ENCODE measurements at regions not wholly inside any gene's neighbourhood (a gene's known extent, or its start where the extent isn't known, plus 50 kb on each side); places are given as distances from the start of the nearest gene placed in this dataset.

- TF ChIP-seq CTCF (IDR thresholded peaks at IDR 0.05; ENCODE audit: insufficient read depth, low read length, poor library complexity, severe bottlenecking) = no peak
- Histone ChIP-seq H3K4me3 (ENCODE audit: low read depth, low read length) (no peak overlapping the region), H3K27me3 (ENCODE audit: control insufficient read depth, insufficient read depth, low read length) (no peaks in the 10 kb centered on the region), H3K36me3 (ENCODE audit: control insufficient read depth, insufficient read depth, low read length) (no peaks in the 10 kb centered on the region)
- DNase-seq (ENCODE audit: low read depth) = no peak
Measured at GRCh38 chr5:67966712-67967111, 248.8 kb upstream of the PIK3R1 start.

GRCh38 chr5:67964619-67965018 is 250.9 kb upstream of the PIK3R1 start:
- TF ChIP-seq CTCF (IDR thresholded peaks at IDR 0.05; ENCODE audit: insufficient read depth, low read length, poor library complexity, severe bottlenecking) = no peak
- no peak for DNase-seq (ENCODE audit: low read depth)
- H3K27me3 ChIP-seq (ENCODE audit: control insufficient read depth, insufficient read depth, low read length) = no peaks in the 10 kb centered on the region
- H3K36me3 ChIP-seq (ENCODE audit: control insufficient read depth, insufficient read depth, low read length) = no peaks in the 10 kb centered on the region
- no peak overlapping the region for H3K4me3 ChIP-seq (ENCODE audit: low read depth, low read length)

- H3K27me3 ChIP-seq (ENCODE audit: control insufficient read depth, insufficient read depth, low read length) = no peaks in the 10 kb centered on the region
- no peak overlapping the region for H3K4me3 ChIP-seq (ENCODE audit: low read depth, low read length)
- no peak for TF ChIP-seq CTCF (IDR thresholded peaks at IDR 0.05; ENCODE audit: insufficient read depth, low read length, poor library complexity, severe bottlenecking)
- no peak for DNase-seq (ENCODE audit: low read depth)
- no peaks in the 10 kb centered on the region for H3K36me3 ChIP-seq (ENCODE audit: control insufficient read depth, insufficient read depth, low read length)
Measured at GRCh38 chr5:67963789-67964519, 251.6 kb upstream of the PIK3R1 start.

GRCh38 chr5:67960939-67961338 is 254.6 kb upstream of the PIK3R1 start:
- Histone ChIP-seq H3K27me3 (ENCODE audit: control insufficient read depth, insufficient read depth, low read length) (no peaks in the 10 kb centered on the region), H3K4me3 (ENCODE audit: low read depth, low read length) (no peak overlapping the region), H3K36me3 (ENCODE audit: control insufficient read depth, insufficient read depth, low read length) (no peaks in the 10 kb centered on the region)
- no peak for DNase-seq (ENCODE audit: low read depth)
- TF ChIP-seq CTCF (IDR thresholded peaks at IDR 0.05; ENCODE audit: insufficient read depth, low read length, poor library complexity, severe bottlenecking) = no peak

GRCh38 chr5:67957374-67957773 is 258.2 kb upstream of the PIK3R1 start:
- no peak for TF ChIP-seq CTCF (IDR thresholded peaks at IDR 0.05; ENCODE audit: insufficient read depth, low read length, poor library complexity, severe bottlenecking)
- no peaks in the 10 kb centered on the region for H3K27me3 ChIP-seq (ENCODE audit: control insufficient read depth, insufficient read depth, low read length)
- no peaks in the 10 kb centered on the region for H3K36me3 ChIP-seq (ENCODE audit: control insufficient read depth, insufficient read depth, low read length)

GRCh38 chr5:67954351-67954750 is 261.2 kb upstream of the PIK3R1 start:
- TF ChIP-seq CTCF (IDR thresholded peaks at IDR 0.05; ENCODE audit: insufficient read depth, low read length, poor library complexity, severe bottlenecking) = no peak
- Histone ChIP-seq H3K36me3 (ENCODE audit: control insufficient read depth, insufficient read depth, low read length) (no peaks in the 10 kb centered on the region), H3K27me3 (ENCODE audit: control insufficient read depth, insufficient read depth, low read length) (no peaks in the 10 kb centered on the region), H3K4me3 (ENCODE audit: low read depth, low read length) (no peak overlapping the region)
- DNase-seq (ENCODE audit: low read depth) = no peak

More at GRCh38 chr5:67957374-67957773, 258.2 kb upstream of the PIK3R1 start:
- DNase-seq (ENCODE audit: low read depth) = no peak
- no peak overlapping the region for H3K4me3 ChIP-seq (ENCODE audit: low read depth, low read length)

Data from kidney epithelial cell (primary cell).